A549 (cell line): ENCODE measurements at regions not wholly inside any gene's neighbourhood (a gene's known extent, or its start where the extent isn't known, plus 50 kb on each side); places are given as distances from the start of the nearest gene placed in this dataset.

Experiments
- CEBPB ChIP-seq, 2 experiments: fragments of >200 bp in 1 of 2; sonication (Bioruptor Twin) in 1 of 2; formaldehyde crosslinking in 1 of 2; IDR thresholded peaks; 2 replicates each; pipeline ENCODE4 v1.6.1; 2012 to 2016
- EHMT2 ChIP-seq: fragments of 200-600 bp; sonication (generic); IDR thresholded peaks from 2 replicates; pipeline ENCODE4 v1.6.1; 2016; ENCODE audit warnings: antibody characterized with exemption, low read depth, mild to moderate bottlenecking, moderate library complexity
- HDAC2 ChIP-seq: fragments of 200-600 bp; sonication (generic); IDR thresholded peaks from 2 replicates; pipeline ENCODE4 v1.6.1; 2016
- MYC ChIP-seq: IDR thresholded peaks from 2 replicates; pipeline ENCODE4 v1.6.1; 2012; ENCODE audit warnings: mild to moderate bottlenecking, inconsistent platforms, low read length, improper control_type of control experiment, borderline replicate concordance
- PHF8 ChIP-seq: fragments of 200-600 bp; sonication (generic); IDR thresholded peaks from 2 replicates; pipeline ENCODE4 v1.6.1; 2016; ENCODE audit warnings: low read depth, mild to moderate bottlenecking, antibody characterized with exemption, moderate library complexity, borderline replicate concordance
- POLR2A ChIP-seq: IDR thresholded peaks from 2 replicates; pipeline ENCODE4 v1.6.1; 2012; ENCODE audit warnings: mild to moderate bottlenecking, low read length
- RARB ChIP-seq: fragments of 250-450 bp; sonication (Bioruptor Pico); IDR thresholded peaks from 2 replicates; pipeline ENCODE4 v1.8.0; 2021; ENCODE audit warnings: mild to moderate bottlenecking, moderate library complexity
- TP53 ChIP-seq: fragments of 250-450 bp; sonication (Bioruptor Pico); IDR thresholded peaks from 2 replicates; pipeline ENCODE4 v1.5.0; 2021; ENCODE audit warnings: mild to moderate bottlenecking, moderate library complexity
- TF ChIP-seq, protein P1 (sequence below): fragments of >200 bp; sonication (Bioruptor Twin); formaldehyde crosslinking; IDR thresholded peaks from 3 replicates; pipeline ENCODE4 v1.5.1; 2016
- TF ChIP-seq, protein P2 (sequence below): IDR thresholded peaks from 2 replicates; pipeline ENCODE4 v1.6.1; 2012; ENCODE audit warnings: low read depth, borderline replicate concordance
- TF ChIP-seq, protein P3 (sequence below): fragments of 250-450 bp; sonication (Bioruptor Pico); IDR thresholded peaks from 2 replicates; pipeline ENCODE4 v1.5.0; 2021; ENCODE audit warnings: mild to moderate bottlenecking, moderate library complexity, borderline replicate concordance
- TF ChIP-seq, protein P4 (sequence below): IDR thresholded peaks from 2 replicates; pipeline ENCODE4 v1.6.1; 2012
- TF ChIP-seq, protein P5 (sequence below): IDR thresholded peaks from 2 replicates; pipeline ENCODE4 v1.6.1; 2012

DNA sequence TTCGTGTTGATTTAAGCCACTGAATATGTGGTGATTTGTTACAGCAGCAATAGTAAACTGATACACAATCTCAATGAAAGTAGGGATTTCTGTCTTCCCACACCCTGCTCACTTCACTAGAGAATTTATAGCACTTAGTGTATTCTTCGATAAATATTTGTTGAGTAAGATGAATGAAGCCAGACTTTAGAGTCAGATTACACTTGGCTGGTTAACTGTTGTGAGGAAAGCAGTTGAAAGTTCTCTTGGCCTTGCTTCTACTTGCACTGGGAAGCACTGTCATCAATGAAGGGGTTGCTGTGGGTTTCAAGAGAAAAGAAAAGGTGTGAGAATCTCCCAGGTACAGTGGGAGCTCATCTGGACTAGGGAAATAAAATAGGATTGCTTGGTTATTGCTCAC, 82.1 kb upstream of the IGFBP3 start:
- TF ChIP-seq, protein P1, sequence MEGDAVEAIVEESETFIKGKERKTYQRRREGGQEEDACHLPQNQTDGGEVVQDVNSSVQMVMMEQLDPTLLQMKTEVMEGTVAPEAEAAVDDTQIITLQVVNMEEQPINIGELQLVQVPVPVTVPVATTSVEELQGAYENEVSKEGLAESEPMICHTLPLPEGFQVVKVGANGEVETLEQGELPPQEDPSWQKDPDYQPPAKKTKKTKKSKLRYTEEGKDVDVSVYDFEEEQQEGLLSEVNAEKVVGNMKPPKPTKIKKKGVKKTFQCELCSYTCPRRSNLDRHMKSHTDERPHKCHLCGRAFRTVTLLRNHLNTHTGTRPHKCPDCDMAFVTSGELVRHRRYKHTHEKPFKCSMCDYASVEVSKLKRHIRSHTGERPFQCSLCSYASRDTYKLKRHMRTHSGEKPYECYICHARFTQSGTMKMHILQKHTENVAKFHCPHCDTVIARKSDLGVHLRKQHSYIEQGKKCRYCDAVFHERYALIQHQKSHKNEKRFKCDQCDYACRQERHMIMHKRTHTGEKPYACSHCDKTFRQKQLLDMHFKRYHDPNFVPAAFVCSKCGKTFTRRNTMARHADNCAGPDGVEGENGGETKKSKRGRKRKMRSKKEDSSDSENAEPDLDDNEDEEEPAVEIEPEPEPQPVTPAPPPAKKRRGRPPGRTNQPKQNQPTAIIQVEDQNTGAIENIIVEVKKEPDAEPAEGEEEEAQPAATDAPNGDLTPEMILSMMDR = no peak
- TF ChIP-seq HDAC2 (no peak), POLR2A (no peak), CEBPB (IDR thresholded peaks at IDR 0.05) (no peak), RARB (CRISPR knock-in tag) (no peak), MYC (no peak), EHMT2 (no peak), TP53 (no peak), PHF8 (no peak)
- TF ChIP-seq, protein P2, sequence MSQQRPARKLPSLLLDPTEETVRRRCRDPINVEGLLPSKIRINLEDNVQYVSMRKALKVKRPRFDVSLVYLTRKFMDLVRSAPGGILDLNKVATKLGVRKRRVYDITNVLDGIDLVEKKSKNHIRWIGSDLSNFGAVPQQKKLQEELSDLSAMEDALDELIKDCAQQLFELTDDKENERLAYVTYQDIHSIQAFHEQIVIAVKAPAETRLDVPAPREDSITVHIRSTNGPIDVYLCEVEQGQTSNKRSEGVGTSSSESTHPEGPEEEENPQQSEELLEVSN = no peak
- TF ChIP-seq, protein P3, sequence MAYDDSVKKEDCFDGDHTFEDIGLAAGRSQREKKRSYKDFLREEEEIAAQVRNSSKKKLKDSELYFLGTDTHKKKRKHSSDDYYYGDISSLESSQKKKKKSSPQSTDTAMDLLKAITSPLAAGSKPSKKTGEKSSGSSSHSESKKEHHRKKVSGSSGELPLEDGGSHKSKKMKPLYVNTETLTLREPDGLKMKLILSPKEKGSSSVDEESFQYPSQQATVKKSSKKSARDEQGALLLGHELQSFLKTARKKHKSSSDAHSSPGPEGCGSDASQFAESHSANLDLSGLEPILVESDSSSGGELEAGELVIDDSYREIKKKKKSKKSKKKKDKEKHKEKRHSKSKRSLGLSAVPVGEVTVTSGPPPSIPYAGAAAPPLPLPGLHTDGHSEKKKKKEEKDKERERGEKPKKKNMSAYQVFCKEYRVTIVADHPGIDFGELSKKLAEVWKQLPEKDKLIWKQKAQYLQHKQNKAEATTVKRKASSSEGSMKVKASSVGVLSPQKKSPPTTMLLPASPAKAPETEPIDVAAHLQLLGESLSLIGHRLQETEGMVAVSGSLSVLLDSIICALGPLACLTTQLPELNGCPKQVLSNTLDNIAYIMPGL (CRISPR knock-in tag) = no peak
- TF ChIP-seq, protein P4, sequence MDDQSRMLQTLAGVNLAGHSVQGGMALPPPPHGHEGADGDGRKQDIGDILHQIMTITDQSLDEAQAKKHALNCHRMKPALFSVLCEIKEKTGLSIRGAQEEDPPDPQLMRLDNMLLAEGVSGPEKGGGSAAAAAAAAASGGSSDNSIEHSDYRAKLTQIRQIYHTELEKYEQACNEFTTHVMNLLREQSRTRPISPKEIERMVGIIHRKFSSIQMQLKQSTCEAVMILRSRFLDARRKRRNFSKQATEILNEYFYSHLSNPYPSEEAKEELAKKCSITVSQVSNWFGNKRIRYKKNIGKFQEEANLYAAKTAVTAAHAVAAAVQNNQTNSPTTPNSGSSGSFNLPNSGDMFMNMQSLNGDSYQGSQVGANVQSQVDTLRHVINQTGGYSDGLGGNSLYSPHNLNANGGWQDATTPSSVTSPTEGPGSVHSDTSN = no peak
- TF ChIP-seq, protein P5, sequence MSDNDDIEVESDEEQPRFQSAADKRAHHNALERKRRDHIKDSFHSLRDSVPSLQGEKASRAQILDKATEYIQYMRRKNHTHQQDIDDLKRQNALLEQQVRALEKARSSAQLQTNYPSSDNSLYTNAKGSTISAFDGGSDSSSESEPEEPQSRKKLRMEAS = no peak
